Stimulated activated naive CD8-positive, alpha-beta T cell treated with anti-CD3 and anti-CD28 coated beads, Interleukin-15, Interleukin-2, amounts not matched to agents 100 ng/mL and 50 ng/mL, for 24 hours (primary cell): ENCODE measurements at regions not wholly inside any gene's neighbourhood (a gene's known extent, or its start where the extent isn't known, plus 50 kb on each side); places are given as distances from the start of the nearest gene placed in this dataset.

Experiments
- H3K27ac Mint-ChIP-seq: one replicate; pipeline ENCODE4 v1.8.0; 2021; ENCODE audit warnings: mild to moderate bottlenecking, mixed read lengths
- H3K27me3 Mint-ChIP-seq: one replicate; pipeline ENCODE4 v1.8.0; 2021; ENCODE audit warnings: mixed read lengths
- H3K36me3 Mint-ChIP-seq: one replicate; pipeline ENCODE4 v1.8.0; 2021; ENCODE audit warnings: low read depth, mixed read lengths
- H3K4me1 Mint-ChIP-seq: one replicate; pipeline ENCODE4 v1.8.0; 2021; ENCODE audit warnings: low read depth, mixed read lengths
- H3K4me3 Mint-ChIP-seq: one replicate; pipeline ENCODE4 v1.8.0; 2021; ENCODE audit warnings: mild to moderate bottlenecking, mixed read lengths
- H3K9me3 Mint-ChIP-seq: one replicate; pipeline ENCODE4 v1.8.0; 2021; ENCODE audit warnings: mixed read lengths

GRCh38 chr6:66926060-66926459, 1219.0 kb upstream of the EYS start:
- H3K9me3 Mint-ChIP-seq = peaks cover 24% of the 10 kb centered on the region
- H3K27ac Mint-ChIP-seq = no peak overlapping the region
- no peaks in the 10 kb centered on the region for H3K36me3 Mint-ChIP-seq
- no peaks in the 10 kb centered on the region for H3K4me1 Mint-ChIP-seq
- no peak overlapping the region for H3K4me3 Mint-ChIP-seq
- no peaks in the 10 kb centered on the region for H3K27me3 Mint-ChIP-seq

- no peaks in the 10 kb centered on the region for H3K36me3 Mint-ChIP-seq
- H3K4me3 Mint-ChIP-seq = no peak overlapping the region
- H3K4me1 Mint-ChIP-seq = no peaks in the 10 kb centered on the region
- H3K27ac Mint-ChIP-seq = no peak overlapping the region
- no peaks in the 10 kb centered on the region for H3K9me3 Mint-ChIP-seq
- no peaks in the 10 kb centered on the region for H3K27me3 Mint-ChIP-seq
These were observed 1206.6 kb upstream of the EYS start for GRCh38 chr6:66913657-66914056.

DNA sequence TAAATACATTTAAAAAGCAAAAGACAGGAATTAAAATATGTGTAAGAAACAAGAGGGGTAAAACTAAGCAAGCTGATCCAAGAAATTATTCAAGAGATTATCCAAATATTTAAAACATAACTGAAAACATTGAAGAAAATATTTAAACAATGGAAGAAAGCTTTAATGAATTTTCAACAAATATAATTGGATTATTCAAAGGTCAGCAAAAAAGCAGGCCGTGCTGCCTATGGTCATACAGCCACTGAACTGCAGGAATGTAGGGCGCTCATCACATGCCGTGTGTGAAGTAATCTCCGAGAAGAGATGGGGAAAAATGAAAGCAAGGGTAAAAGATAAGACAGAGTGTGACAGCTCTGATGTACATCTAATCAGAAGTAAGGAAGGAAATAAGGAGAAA, 1195.4 kb upstream of the EYS start:
- H3K27me3 Mint-ChIP-seq = no peaks in the 10 kb centered on the region
- no peaks in the 10 kb centered on the region for H3K4me1 Mint-ChIP-seq
- no peak overlapping the region for H3K27ac Mint-ChIP-seq
- H3K9me3 Mint-ChIP-seq = peaks cover 15% of the 10 kb centered on the region
- no peak overlapping the region for H3K4me3 Mint-ChIP-seq
- no peaks in the 10 kb centered on the region for H3K36me3 Mint-ChIP-seq

GRCh38 chr6:66900133-66901083, 1193.4 kb upstream of the EYS start:
- Mint-ChIP-seq H3K4me3 (no peak overlapping the region), H3K9me3 (peaks cover 17% of the 10 kb centered on the region), H3K4me1 (no peaks in the 10 kb centered on the region), H3K36me3 (no peaks in the 10 kb centered on the region), H3K27me3 (no peaks in the 10 kb centered on the region), H3K27ac (no peak overlapping the region)

DNA sequence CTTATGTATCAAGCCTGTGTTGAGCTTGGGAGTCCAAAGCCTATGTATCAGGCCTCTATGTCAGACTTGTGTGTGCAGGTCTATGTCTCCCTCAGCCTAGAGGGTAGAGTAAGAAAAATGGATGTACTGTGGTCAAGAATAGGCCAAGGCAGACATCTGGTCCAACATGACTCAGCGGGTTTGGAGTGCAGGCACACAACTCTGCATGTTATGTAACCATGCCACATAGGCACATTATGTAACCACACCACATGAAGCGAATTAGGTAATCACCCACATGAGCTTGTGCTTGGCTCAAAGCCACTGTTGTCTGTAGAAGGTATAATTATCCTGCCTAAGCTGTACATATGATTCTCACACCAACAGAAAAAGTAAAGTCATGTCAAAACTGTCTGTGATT, 1190.5 kb upstream of the EYS start:
- no peaks in the 10 kb centered on the region for H3K27me3 Mint-ChIP-seq
- no peak overlapping the region for H3K27ac Mint-ChIP-seq
- H3K36me3 Mint-ChIP-seq = no peaks in the 10 kb centered on the region
- no peaks in the 10 kb centered on the region for H3K4me1 Mint-ChIP-seq
- peaks cover 14% of the 10 kb centered on the region for H3K9me3 Mint-ChIP-seq
- H3K4me3 Mint-ChIP-seq = no peak overlapping the region

- no peak overlapping the region for H3K27ac Mint-ChIP-seq
- no peak overlapping the region for H3K4me3 Mint-ChIP-seq
- H3K36me3 Mint-ChIP-seq = no peaks in the 10 kb centered on the region
- peaks cover 13% of the 10 kb centered on the region for H3K9me3 Mint-ChIP-seq
- H3K27me3 Mint-ChIP-seq = no peaks in the 10 kb centered on the region
- no peaks in the 10 kb centered on the region for H3K4me1 Mint-ChIP-seq
These were observed 1189.4 kb upstream of the EYS start for GRCh38 chr6:66896415-66896814.

- Mint-ChIP-seq H3K27ac (no peak overlapping the region), H3K4me1 (no peaks in the 10 kb centered on the region), H3K36me3 (no peaks in the 10 kb centered on the region), H3K9me3 (peaks cover 13% of the 10 kb centered on the region), H3K27me3 (no peaks in the 10 kb centered on the region), H3K4me3 (no peak overlapping the region)
These were observed 1176.4 kb upstream of the EYS start for GRCh38 chr6:66883453-66883852.

DNA sequence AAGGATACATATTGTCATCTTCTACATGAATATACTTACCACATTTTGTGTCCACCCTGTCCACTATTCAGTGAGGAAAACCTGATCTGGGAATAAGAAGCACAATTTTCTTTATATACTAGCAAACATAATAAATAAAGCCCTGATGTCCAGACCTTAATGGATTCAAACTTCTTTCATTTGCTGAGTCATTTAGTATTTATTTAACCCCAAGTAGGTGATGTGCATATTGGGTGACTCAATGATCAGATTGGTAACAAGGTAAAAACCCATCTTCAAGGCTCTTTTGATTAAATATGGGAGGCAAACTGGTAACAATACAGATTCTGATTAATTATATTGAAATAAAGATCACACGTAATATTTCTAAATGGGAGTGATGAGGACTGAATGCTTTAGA, 1159.8 kb upstream of the EYS start:
- Mint-ChIP-seq H3K9me3 (peaks cover 17% of the 10 kb centered on the region), H3K36me3 (no peaks in the 10 kb centered on the region), H3K27me3 (no peaks in the 10 kb centered on the region), H3K27ac (no peak overlapping the region), H3K4me1 (no peaks in the 10 kb centered on the region), H3K4me3 (no peak overlapping the region)

DNA sequence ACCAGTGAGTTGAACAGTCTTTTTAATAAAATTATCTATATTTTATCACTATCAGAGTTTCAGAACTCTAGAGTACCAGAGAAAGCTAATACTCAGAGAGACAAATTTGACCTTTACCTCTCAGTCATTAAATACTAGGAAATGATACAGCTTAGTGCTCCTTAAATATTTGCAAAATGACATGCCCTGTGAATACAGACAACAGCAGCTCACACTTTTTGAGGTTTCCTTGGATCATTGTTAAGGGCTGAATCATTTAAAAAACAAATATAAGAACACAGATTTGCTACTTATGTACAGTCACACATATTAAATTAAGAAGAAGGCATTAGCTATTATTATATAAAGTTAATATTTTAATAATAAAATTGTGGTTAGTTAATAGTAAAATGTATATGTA, 1158.7 kb upstream of the EYS start:
- Mint-ChIP-seq H3K9me3 (peaks cover 12% of the 10 kb centered on the region), H3K36me3 (no peaks in the 10 kb centered on the region), H3K4me1 (no peaks in the 10 kb centered on the region), H3K27ac (no peak overlapping the region), H3K4me3 (no peak overlapping the region), H3K27me3 (no peaks in the 10 kb centered on the region)

DNA sequence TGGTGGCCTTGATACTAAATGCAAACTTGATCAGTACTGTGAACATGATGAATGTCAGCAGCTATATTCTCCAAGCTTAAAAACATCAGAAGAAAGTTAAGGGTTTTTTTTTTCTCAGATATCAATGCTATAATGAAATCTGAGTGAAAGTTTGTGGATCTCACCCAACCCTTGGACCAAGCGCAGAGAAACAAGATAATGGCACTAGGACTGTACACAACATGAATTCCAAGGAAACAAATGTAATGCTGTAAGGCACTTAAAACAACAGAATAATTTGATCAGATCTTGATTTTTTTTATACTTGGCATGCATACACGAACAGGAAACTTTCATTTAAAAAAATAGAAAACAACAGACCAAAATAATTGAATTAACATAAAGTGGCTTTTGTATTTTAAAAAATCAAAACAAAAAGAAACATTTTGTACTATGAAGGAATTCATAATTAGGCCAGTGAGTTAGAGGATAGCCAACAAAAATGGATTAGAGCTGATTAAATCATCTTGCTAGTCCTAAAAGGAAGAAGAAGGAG, 1154.0 kb upstream of the EYS start:
- peaks cover 8% of the 10 kb centered on the region for H3K9me3 Mint-ChIP-seq
- H3K27ac Mint-ChIP-seq = no peak overlapping the region
- H3K27me3 Mint-ChIP-seq = no peaks in the 10 kb centered on the region
- H3K4me1 Mint-ChIP-seq = no peaks in the 10 kb centered on the region
- no peaks in the 10 kb centered on the region for H3K36me3 Mint-ChIP-seq
- no peak overlapping the region for H3K4me3 Mint-ChIP-seq

- Mint-ChIP-seq H3K36me3 (no peaks in the 10 kb centered on the region), H3K4me3 (no peak overlapping the region), H3K27ac (no peak overlapping the region), H3K4me1 (no peaks in the 10 kb centered on the region), H3K9me3 (peaks cover 8% of the 10 kb centered on the region), H3K27me3 (no peaks in the 10 kb centered on the region)
These were observed 1153.3 kb upstream of the EYS start for GRCh38 chr6:66860328-66860727.

DNA sequence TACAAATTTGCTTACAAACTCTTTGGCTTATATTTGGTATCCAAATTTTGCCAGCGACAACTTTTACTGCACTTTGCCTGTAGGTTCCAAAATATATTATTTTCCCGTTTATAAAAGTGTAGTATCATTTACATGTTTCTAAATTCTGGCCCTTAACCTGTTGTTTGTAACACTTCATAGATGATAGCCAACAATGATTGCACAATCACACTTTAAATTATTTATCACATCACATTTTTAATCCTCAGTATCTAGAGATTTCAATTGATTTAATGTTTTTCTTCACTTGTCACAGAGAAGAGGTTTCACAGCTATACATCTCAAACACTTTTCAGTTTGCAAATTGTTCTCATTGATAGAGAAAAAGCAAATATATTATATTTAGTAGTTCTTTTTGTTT, 1151.2 kb upstream of the EYS start:
- no peak overlapping the region for H3K4me3 Mint-ChIP-seq
- no peaks in the 10 kb centered on the region for H3K4me1 Mint-ChIP-seq
- no peak overlapping the region for H3K27ac Mint-ChIP-seq
- H3K27me3 Mint-ChIP-seq = no peaks in the 10 kb centered on the region
- H3K9me3 Mint-ChIP-seq = peaks cover 5% of the 10 kb centered on the region
- no peaks in the 10 kb centered on the region for H3K36me3 Mint-ChIP-seq

DNA sequence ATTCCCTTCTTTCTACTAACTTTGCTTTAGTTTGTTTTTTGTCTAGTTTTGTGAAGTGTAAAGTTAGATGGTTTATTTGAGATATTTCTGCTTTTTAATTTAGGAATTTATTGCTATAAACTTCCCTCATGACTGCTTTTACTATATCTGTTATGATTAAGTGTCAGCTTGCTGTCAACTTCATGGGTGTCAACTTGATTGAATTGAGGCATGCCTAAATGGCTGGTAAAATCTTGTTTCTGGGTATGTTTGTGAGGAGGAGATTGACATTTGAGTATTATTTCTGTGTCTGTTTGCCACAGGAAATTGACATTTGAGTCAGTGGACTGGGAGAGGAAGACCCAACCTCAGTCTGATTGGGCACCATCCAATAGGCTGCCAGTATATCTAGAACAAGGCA, 1147.0 kb upstream of the EYS start:
- H3K9me3 Mint-ChIP-seq = peaks cover 4% of the 10 kb centered on the region
- H3K27ac Mint-ChIP-seq = no peak overlapping the region
- H3K4me3 Mint-ChIP-seq = no peak overlapping the region
- H3K27me3 Mint-ChIP-seq = no peaks in the 10 kb centered on the region
- H3K36me3 Mint-ChIP-seq = no peaks in the 10 kb centered on the region
- H3K4me1 Mint-ChIP-seq = no peaks in the 10 kb centered on the region

GRCh38 chr6:66851930-66852329, 1144.9 kb upstream of the EYS start:
- H3K4me3 Mint-ChIP-seq = no peak overlapping the region
- H3K27me3 Mint-ChIP-seq = no peaks in the 10 kb centered on the region
- H3K4me1 Mint-ChIP-seq = no peaks in the 10 kb centered on the region
- no peaks in the 10 kb centered on the region for H3K36me3 Mint-ChIP-seq
- H3K27ac Mint-ChIP-seq = no peak overlapping the region
- H3K9me3 Mint-ChIP-seq = peaks cover 4% of the 10 kb centered on the region

DNA sequence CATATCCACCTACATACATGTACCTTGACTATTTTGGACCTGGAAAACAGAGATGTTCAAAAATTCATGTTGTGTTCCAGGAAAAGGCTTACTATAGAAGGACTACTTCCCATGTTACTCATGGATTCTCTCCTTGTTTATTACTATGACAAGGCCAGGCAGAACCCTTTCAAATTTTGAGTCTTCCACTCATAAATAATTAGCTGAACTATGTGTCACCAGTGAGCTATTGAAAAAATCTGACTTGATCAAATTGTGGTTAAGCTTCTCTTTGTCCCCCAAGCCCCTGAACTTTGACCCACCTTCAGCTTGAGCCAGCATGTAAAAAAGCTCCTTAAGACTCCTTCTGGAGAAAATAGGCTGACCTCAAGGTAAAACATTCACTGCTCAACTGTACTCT, 1142.8 kb upstream of the EYS start:
- H3K4me3 Mint-ChIP-seq = no peak overlapping the region
- H3K27me3 Mint-ChIP-seq = no peaks in the 10 kb centered on the region
- H3K4me1 Mint-ChIP-seq = no peaks in the 10 kb centered on the region
- no peaks in the 10 kb centered on the region for H3K36me3 Mint-ChIP-seq
- H3K9me3 Mint-ChIP-seq = peaks cover 4% of the 10 kb centered on the region
- H3K27ac Mint-ChIP-seq = no peak overlapping the region
